ENCODE measurements at regions not wholly inside any gene's neighbourhood (a gene's known extent, or its start where the extent isn't known, plus 50 kb on each side); places are given as distances from the start of the nearest gene placed in this dataset.
"Not testable (repeated sequence)": the region's sequence is repeated elsewhere in the genome, so short reads cannot be mapped to it uniquely, and the experiment has no call there.

- no peak for DNase-seq
Measured at GRCh38 chr13:68616600-68617222, 1386.6 kb upstream of the PCDH9 start.

- DNase-seq: no peak
Measured at GRCh38 chr13:68609661-68610060, 1379.5 kb upstream of the PCDH9 start.

- no peak for DNase-seq
Measured at GRCh38 chr13:68608147-68608546, 1378.0 kb upstream of the PCDH9 start.

GRCh38 chr13:68597641-68598040, 1367.5 kb upstream of the PCDH9 start:
- DNase-seq: no peak

GRCh38 chr13:68588623-68589022, 1358.5 kb upstream of the PCDH9 start:
- no peak for DNase-seq

GRCh38 chr13:68584776-68585175, 1354.6 kb upstream of the PCDH9 start:
- DNase-seq: no peak

GRCh38 chr13:68574053-68574452, 1343.9 kb upstream of the PCDH9 start:
- no peak for DNase-seq

GRCh38 chr13:68551701-68552522, 1321.8 kb upstream of the PCDH9 start:
- no peak for DNase-seq

GRCh38 chr13:68550330-68550729, 1320.2 kb upstream of the PCDH9 start:
- DNase-seq: no peak

- no peak for DNase-seq
Measured at GRCh38 chr13:68540244-68540643, 1310.1 kb upstream of the PCDH9 start.

GRCh38 chr13:68535329-68535728, 1305.2 kb upstream of the PCDH9 start:
- DNase-seq: no peak

- DNase-seq: not testable (repeated sequence)
Measured at GRCh38 chr13:68527167-68527566, 1297.0 kb upstream of the PCDH9 start.

- DNase-seq: no peak
Measured at GRCh38 chr13:68523838-68524424, 1293.8 kb upstream of the PCDH9 start.

- DNase-seq: no peak
Measured at GRCh38 chr13:68522184-68522583, 1292.0 kb upstream of the PCDH9 start.

GRCh38 chr13:68509734-68510621, 1279.8 kb upstream of the PCDH9 start:
- no peak for DNase-seq

GRCh38 chr13:68506888-68507551, 1276.9 kb upstream of the PCDH9 start:
- no peak for DNase-seq

- no peak for DNase-seq
Measured at GRCh38 chr13:68490594-68490993, 1260.5 kb upstream of the PCDH9 start.

- no peak for DNase-seq
Measured at GRCh38 chr13:68481130-68481529, 1251.0 kb upstream of the PCDH9 start.

GRCh38 chr13:68473834-68474326, 1243.7 kb upstream of the PCDH9 start:
- DNase-seq: no peak

- no peak for DNase-seq
Measured at GRCh38 chr13:68467160-68467559, 1237.0 kb upstream of the PCDH9 start.

- DNase-seq: no peak
Measured at GRCh38 chr13:68440874-68441273, 1210.7 kb upstream of the PCDH9 start.

- DNase-seq: no peak
Measured at GRCh38 chr13:68439817-68440216, 1209.7 kb upstream of the PCDH9 start.

All from C1 segment of cervical spinal cord (tissue), 14 donors.